Endothelial cell of umbilical vein (primary cell): ENCODE measurements at regions not wholly inside any gene's neighbourhood (a gene's known extent, or its start where the extent isn't known, plus 50 kb on each side); places are given as distances from the start of the nearest gene placed in this dataset.

Experiments used
- BruUV-seq: library from RNA; stranded (reverse); fragments of 400-500 nt; replicated peaks from 2 replicates; lab custom pipeline; 2021; lab: Mats Ljungman, UMichigan
- CTCF ChIA-PET: fragments of 300-600, 350-600 bp; sonication (Branson Sonifier 250); formaldehyde crosslinking; loops from one replicate; lab custom pipeline; 2021; ENCODE audit warnings: antibody characterized with exemption, inconsistent platforms; lab: Charles Lee
- POLR2A ChIA-PET: fragments of 300-600, 350-600 bp; sonication (Branson Sonifier 250); formaldehyde crosslinking; loops from one replicate; lab custom pipeline; 2021; ENCODE audit warnings: antibody characterized with exemption, inconsistent platforms; lab: Charles Lee
- DNase-seq: peaks from one replicate; pipeline ENCODE4 v3.0.0-alpha.2; 2011; ENCODE audit warnings: low read depth, low spot score
- FAIRE-seq: peaks from 2 replicates; lab custom pipeline; 2011; peaks lifted over from hg19 to GRCh38; lab: Jason Lieb, UNC
- H2AFZ ChIP-seq: 2 replicates; pipeline ENCODE4 v1.6.0; 2012; ENCODE audit warnings: low read depth, low read length, control low read depth, inconsistent platforms
- H3K27ac ChIP-seq: 2 replicates; pipeline ENCODE4 v1.5.1; 2011; ENCODE audit warnings: low read depth, mild to moderate bottlenecking, control low read depth, low read length, moderate library complexity; ENCODE audit not compliant: insufficient read depth
- H3K27me3 ChIP-seq, 2 experiments: 2 replicates each; pipeline versions ENCODE4 v1.6.0 to v1.6.1; 2011; ENCODE audit warnings: low read length in 2 of 2, mixed read lengths in 1 of 2; ENCODE audit not compliant: control insufficient read depth in 2 of 2, insufficient read depth in 2 of 2
- H3K36me3 ChIP-seq, 2 experiments: 2 replicates in 1 of 2; 3 replicates in 1 of 2; pipeline ENCODE4 v1.5.1; 2011; ENCODE audit warnings: low read length in 2 of 2, mild to moderate bottlenecking in 1 of 2, moderate library complexity in 1 of 2; ENCODE audit not compliant: control insufficient read depth in 2 of 2, insufficient read depth in 2 of 2; ENCODE audit errors: extremely low read depth in 1 of 2
- H3K4me1 ChIP-seq: 3 replicates; pipeline ENCODE4 v1.5.1; 2011; ENCODE audit warnings: mild to moderate bottlenecking, low read length; ENCODE audit not compliant: control insufficient read depth, insufficient read depth; ENCODE audit errors: extremely low read depth
- H3K4me2 ChIP-seq: 2 replicates; pipeline ENCODE4 v1.6.1; 2011; ENCODE audit warnings: low read length, control low read depth, mixed read lengths; ENCODE audit not compliant: insufficient read depth
- H3K4me3 ChIP-seq, 3 experiments: fragments of 200-600 bp in 1 of 3; sonication (generic), shearing (Covaris generic) in 1 of 3; replicated peaks in 1 of 3; 2 replicates each; pipeline ENCODE4 v1.5.1; 2011 to 2016; ENCODE audit warnings: control low read depth in 3 of 3, low read length in 3 of 3, mild to moderate bottlenecking in 2 of 3, inconsistent platforms in 1 of 3, low read depth in 1 of 3, moderate library complexity in 1 of 3; ENCODE audit not compliant: insufficient read depth in 1 of 3
- H3K79me2 ChIP-seq: 2 replicates; pipeline ENCODE4 v1.6.0; 2012; ENCODE audit warnings: low read length, inconsistent platforms; ENCODE audit not compliant: control insufficient read depth, insufficient read depth
- H3K9ac ChIP-seq: replicated peaks from 2 replicates; pipeline ENCODE3; 2011; ENCODE audit warnings: low read length, control low read depth; ENCODE audit not compliant: insufficient read depth; ENCODE audit errors: extremely low read depth
- H3K9me1 ChIP-seq: replicated peaks from 3 replicates; pipeline ENCODE4 v1.6.0; 2011; ENCODE audit warnings: mild to moderate bottlenecking, low read length; ENCODE audit not compliant: control insufficient read depth, insufficient read depth; ENCODE audit errors: extremely low read depth
- H3K9me3 ChIP-seq: replicated peaks from 2 replicates; pipeline ENCODE4 v1.5.1; 2012; ENCODE audit warnings: low read length, inconsistent platforms; ENCODE audit not compliant: control insufficient read depth, insufficient read depth
- H4K20me1 ChIP-seq: replicated peaks from 2 replicates; pipeline ENCODE3; 2011; ENCODE audit warnings: mild to moderate bottlenecking, low read length; ENCODE audit not compliant: control insufficient read depth, insufficient read depth; ENCODE audit errors: extremely low read depth
- EZH2 ChIP-seq: IDR thresholded peaks from 2 replicates; pipeline ENCODE4 v1.6.1; 2012; ENCODE audit warnings: borderline replicate concordance, low read depth, mild to moderate bottlenecking, moderate library complexity, low read length, inconsistent platforms; ENCODE audit not compliant: severe bottlenecking
- FOS ChIP-seq: IDR thresholded peaks from 2 replicates; pipeline ENCODE4 v1.6.1; 2011; ENCODE audit warnings: mild to moderate bottlenecking, low read length, moderate library complexity, borderline replicate concordance; ENCODE audit not compliant: insufficient read depth
- JUN ChIP-seq: IDR thresholded peaks from 2 replicates; pipeline ENCODE4 v1.6.1; 2011; ENCODE audit warnings: borderline replicate concordance, low read depth; ENCODE audit not compliant: insufficient read length, insufficient read depth
- MAX ChIP-seq: IDR thresholded peaks from 2 replicates; pipeline ENCODE4 v1.6.1; 2011; ENCODE audit not compliant: insufficient read depth, insufficient read length
- MYC ChIP-seq: IDR thresholded peaks from one replicate; pipeline ENCODE4 v1.6.1; 2011; ENCODE audit warnings: mild to moderate bottlenecking, low read depth, low read length
- dilution Hi-C: fragments of 300-500 bp; cut with MboI; formaldehyde crosslinking; loops from one replicate; pipeline ENCODE4 v1.15.0; 2019; ENCODE audit warnings: low sequenced_read_pairs; ENCODE audit not compliant: extremely low pct_ligation_motif_present
- intact Hi-C: fragments of 100-400 bp; cut with micrococcal nuclease; formaldehyde crosslinking; loops from one replicate; pipeline ENCODE4 v1.10.0; 2022
- TF ChIP-seq, protein P1 (sequence below), 2 donors: IDR thresholded peaks; 1 replicate in 1 of 2; 2 replicates in 1 of 2; pipeline ENCODE4 v1.5.1; 2011; ENCODE audit warnings: low read length in 2 of 2, mild to moderate bottlenecking in 2 of 2, moderate library complexity in 2 of 2, control low read depth in 1 of 2, inconsistent platforms in 1 of 2, low read depth in 1 of 2; ENCODE audit not compliant: insufficient read depth in 1 of 2; ENCODE audit errors: extremely low read depth in 1 of 2

DNA sequence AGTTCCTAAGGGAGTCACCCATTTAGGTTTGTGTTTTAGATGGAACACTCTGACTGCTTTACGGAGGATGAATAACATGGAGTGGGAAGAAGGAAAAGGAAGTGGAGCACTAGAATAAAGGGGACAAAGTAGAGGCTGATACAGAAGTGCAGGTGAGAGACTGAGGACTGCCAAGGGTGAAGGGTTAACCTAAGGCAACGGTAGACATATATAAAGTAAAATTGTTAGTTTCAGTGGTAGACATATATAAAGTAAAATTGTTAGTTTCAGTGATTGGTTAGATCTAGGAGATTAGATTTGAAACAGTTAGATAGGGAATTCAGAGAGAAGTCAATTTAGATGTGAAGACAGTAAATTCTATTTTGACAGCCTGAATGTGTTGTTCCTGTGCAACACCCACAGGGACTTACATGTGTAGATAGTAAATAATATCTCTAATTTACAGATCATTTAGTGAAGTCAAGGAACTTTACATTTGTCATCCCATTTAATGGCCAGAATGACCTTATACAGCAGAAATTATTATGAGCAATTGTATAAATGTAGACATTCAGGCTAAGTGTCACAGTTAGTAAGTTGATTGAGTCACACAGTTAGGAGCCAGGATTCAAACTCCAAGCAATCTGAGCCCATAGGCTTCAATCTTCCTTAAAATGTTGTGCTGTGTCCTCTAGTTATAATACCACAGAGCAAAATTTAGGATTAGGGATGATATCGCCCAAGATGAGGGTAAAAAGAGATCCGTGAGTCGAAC lies 270.8 kb upstream of the UBE2E3 start:
- FAIRE-seq (no peak), DNase-seq (no peak)
- Histone ChIP-seq H3K4me3 (no peak overlapping the region), H2AFZ (no peak overlapping the region), H3K79me2 (no peaks in the 10 kb centered on the region), H3K4me1 (no peaks in the 10 kb centered on the region), H3K4me2 (no peak overlapping the region), H3K9me3 (no peaks in the 10 kb centered on the region), H4K20me1 (no peaks in the 10 kb centered on the region), H3K36me3 (no peaks in the 10 kb centered on the region), H3K9me1 (no peaks in the 10 kb centered on the region), H3K27ac (no peak overlapping the region), H3K27me3 (no peaks in the 10 kb centered on the region), H3K9ac (no peak overlapping the region)
- BruUV-seq = no TSS peak
- CTCF ChIA-PET = no interaction called here
- intact Hi-C loops = no loop called here
- POLR2A ChIA-PET = no interaction called here
- dilution Hi-C loops = no loop called here
- TF ChIP-seq, protein P1, sequence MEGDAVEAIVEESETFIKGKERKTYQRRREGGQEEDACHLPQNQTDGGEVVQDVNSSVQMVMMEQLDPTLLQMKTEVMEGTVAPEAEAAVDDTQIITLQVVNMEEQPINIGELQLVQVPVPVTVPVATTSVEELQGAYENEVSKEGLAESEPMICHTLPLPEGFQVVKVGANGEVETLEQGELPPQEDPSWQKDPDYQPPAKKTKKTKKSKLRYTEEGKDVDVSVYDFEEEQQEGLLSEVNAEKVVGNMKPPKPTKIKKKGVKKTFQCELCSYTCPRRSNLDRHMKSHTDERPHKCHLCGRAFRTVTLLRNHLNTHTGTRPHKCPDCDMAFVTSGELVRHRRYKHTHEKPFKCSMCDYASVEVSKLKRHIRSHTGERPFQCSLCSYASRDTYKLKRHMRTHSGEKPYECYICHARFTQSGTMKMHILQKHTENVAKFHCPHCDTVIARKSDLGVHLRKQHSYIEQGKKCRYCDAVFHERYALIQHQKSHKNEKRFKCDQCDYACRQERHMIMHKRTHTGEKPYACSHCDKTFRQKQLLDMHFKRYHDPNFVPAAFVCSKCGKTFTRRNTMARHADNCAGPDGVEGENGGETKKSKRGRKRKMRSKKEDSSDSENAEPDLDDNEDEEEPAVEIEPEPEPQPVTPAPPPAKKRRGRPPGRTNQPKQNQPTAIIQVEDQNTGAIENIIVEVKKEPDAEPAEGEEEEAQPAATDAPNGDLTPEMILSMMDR (IDR thresholded peaks at IDR 0.05; ENCODE audit: extremely low read depth in 1 of 2, insufficient read depth in 1 of 2, low read depth in 1 of 2, low read length in 2 of 2) = no peak
- TF ChIP-seq MAX (no peak), JUN (no peak), EZH2 (no peak)

GRCh38 chr2:180707884-180708205 lies 272.6 kb upstream of the UBE2E3 start:
- TF ChIP-seq MYC (no peak), FOS (peak; percentile 60)
- Histone ChIP-seq H3K9me1 (no peaks in the 10 kb centered on the region), H4K20me1 (no peaks in the 10 kb centered on the region), H3K4me1 (no peaks in the 10 kb centered on the region), H3K27me3 (no peaks in the 10 kb centered on the region), H3K4me3 (no peak overlapping the region), H3K79me2 (no peaks in the 10 kb centered on the region), H3K4me2 (no peak overlapping the region), H3K27ac (no peak overlapping the region), H3K9me3 (no peaks in the 10 kb centered on the region), H3K9ac (no peak overlapping the region), H3K36me3 (no peaks in the 10 kb centered on the region), H2AFZ (no peak overlapping the region)
- CTCF ChIA-PET = no interaction called here
- intact Hi-C loops (no loop called here), dilution Hi-C loops (no loop called here)
- POLR2A ChIA-PET = no interaction called here
- no peak for FAIRE-seq
- no TSS peak for BruUV-seq
- peak; percentile 26 for DNase-seq
